Glutamatergic neuron (in vitro differentiated cells): ENCODE measurements at regions not wholly inside any gene's neighbourhood (a gene's known extent, or its start where the extent isn't known, plus 50 kb on each side); places are given as distances from the start of the nearest gene placed in this dataset.
A peak's percentile ranks its signal among the peaks of the same experiment; 100 is the strongest.
"Not testable (repeated sequence)": the region's sequence is repeated elsewhere in the genome, so short reads cannot be mapped to it uniquely, and the experiment has no call there.

ENCODE experiments used
- DNase-seq: peaks from one replicate; pipeline ENCODE4 v3.0.0; 2022
- H3K27ac Mint-ChIP-seq: one replicate; pipeline ENCODE4 v1.8.0; 2020; ENCODE audit warnings: mild to moderate bottlenecking, mixed read lengths, inconsistent platforms; ENCODE audit not compliant: unreplicated experiment
- H3K27me3 Mint-ChIP-seq: one replicate; pipeline ENCODE4 v1.8.0; 2020; ENCODE audit warnings: mild to moderate bottlenecking, moderate library complexity, mixed read lengths, inconsistent platforms; ENCODE audit not compliant: unreplicated experiment
- H3K36me3 Mint-ChIP-seq: one replicate; pipeline ENCODE4 v1.8.0; 2020; ENCODE audit warnings: mild to moderate bottlenecking, mixed read lengths, inconsistent platforms; ENCODE audit not compliant: unreplicated experiment
- H3K4me1 Mint-ChIP-seq: one replicate; pipeline ENCODE4 v1.8.0; 2020; ENCODE audit warnings: mild to moderate bottlenecking, low read depth, mixed read lengths, inconsistent platforms; ENCODE audit not compliant: unreplicated experiment
- H3K4me3 Mint-ChIP-seq: one replicate; pipeline ENCODE4 v1.8.0; 2020; ENCODE audit warnings: mild to moderate bottlenecking, mixed read lengths, inconsistent platforms; ENCODE audit not compliant: unreplicated experiment
- H3K9me3 Mint-ChIP-seq: one replicate; pipeline ENCODE4 v1.8.0; 2020; ENCODE audit warnings: mild to moderate bottlenecking, moderate library complexity, mixed read lengths, inconsistent platforms; ENCODE audit not compliant: unreplicated experiment
- CTCF ChIP-seq: fragments of 200-600 bp; sonication (generic); IDR thresholded peaks from one replicate; pipeline ENCODE4 v1.5.0; 2021; ENCODE audit not compliant: partially characterized antibody, unreplicated experiment

DNA sequence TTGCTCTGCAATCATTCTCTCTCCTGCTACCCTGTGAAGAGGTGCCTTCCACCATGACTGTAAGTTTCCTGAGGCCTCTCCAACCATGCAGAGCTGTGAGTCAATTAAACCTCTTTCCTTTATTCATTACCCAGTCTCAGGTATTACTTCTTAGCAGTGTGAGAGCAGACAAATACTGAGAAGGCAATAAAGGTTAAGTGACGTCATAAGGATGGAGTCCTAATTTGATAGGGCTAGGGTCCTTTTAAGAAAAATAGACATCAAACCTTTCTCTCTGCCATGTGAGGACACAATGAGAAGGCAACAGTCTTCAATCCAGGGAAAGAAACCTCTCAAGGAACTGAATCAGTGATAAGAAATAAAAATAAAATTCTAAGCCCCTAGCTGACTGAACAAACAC is 1262.7 kb downstream of the FAM133A start:
- TF ChIP-seq CTCF = no peak
- no peaks in the 10 kb centered on the region for H3K4me1 Mint-ChIP-seq

DNA sequence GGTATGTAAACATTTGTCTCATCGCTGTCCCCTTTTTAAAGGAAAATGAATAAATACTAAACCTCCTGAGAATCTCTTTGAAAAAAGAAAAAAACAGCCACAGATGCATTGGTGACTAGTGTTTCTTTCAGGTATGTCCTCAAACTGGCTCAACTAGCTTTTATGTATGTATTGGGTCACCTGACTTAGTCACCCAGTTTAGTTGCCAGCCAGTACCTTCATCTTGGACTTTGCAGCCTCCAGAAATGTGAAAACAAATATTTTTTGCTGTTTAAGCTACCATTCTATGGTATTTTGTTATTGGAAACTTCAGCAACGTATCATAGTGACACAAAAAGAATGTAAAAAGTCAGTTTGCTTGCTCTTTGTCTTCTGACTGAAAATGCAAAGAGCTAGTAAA is 1263.5 kb downstream of the FAM133A start:
- H3K27ac Mint-ChIP-seq = no peak overlapping the region
- DNase-seq = no peak
- peaks cover 5% of the 10 kb centered on the region for H3K36me3 Mint-ChIP-seq
- peaks cover 3% of the 10 kb centered on the region for H3K27me3 Mint-ChIP-seq
- H3K4me3 Mint-ChIP-seq = no peak overlapping the region
- H3K4me1 Mint-ChIP-seq = peaks cover 1% of the 10 kb centered on the region
- no peaks in the 10 kb centered on the region for H3K9me3 Mint-ChIP-seq
- no peak for TF ChIP-seq CTCF

More for the DNA sequence above, 1262.7 kb downstream of the FAM133A start:
- Mint-ChIP-seq H3K36me3 (peaks cover 5% of the 10 kb centered on the region), H3K4me3 (no peak overlapping the region), H3K9me3 (no peaks in the 10 kb centered on the region), H3K27me3 (peaks cover 5% of the 10 kb centered on the region), H3K27ac (no peak overlapping the region)
- DNase-seq = no peak

DNA sequence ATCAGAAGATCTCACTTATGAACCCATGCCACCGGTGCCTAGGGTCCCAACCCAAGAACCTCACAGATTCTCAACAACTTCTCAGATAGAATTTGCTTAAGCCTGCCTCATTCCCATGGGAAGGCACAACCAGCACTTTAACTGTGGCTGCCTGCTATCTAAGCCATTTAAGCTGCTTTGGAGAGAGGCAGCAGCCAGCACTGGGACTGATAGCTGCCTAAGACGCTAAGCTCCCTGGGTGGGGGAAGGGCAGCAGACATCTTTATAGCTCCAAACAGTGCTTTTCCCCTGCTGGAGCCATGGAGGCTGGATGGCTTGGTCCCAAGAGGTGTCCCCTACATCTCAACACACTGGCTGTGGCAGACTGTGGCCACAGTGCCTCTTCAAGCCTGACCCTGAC is 1268.6 kb downstream of the FAM133A start:
- no peak overlapping the region for H3K4me3 Mint-ChIP-seq
- peaks cover under 1% of the 10 kb centered on the region for H3K9me3 Mint-ChIP-seq
- peaks cover 1% of the 10 kb centered on the region for H3K4me1 Mint-ChIP-seq
- no peak overlapping the region for H3K27ac Mint-ChIP-seq
- H3K36me3 Mint-ChIP-seq = no peaks in the 10 kb centered on the region
- DNase-seq = peak; percentile 22
- no peak for TF ChIP-seq CTCF
- no peaks in the 10 kb centered on the region for H3K27me3 Mint-ChIP-seq

DNA sequence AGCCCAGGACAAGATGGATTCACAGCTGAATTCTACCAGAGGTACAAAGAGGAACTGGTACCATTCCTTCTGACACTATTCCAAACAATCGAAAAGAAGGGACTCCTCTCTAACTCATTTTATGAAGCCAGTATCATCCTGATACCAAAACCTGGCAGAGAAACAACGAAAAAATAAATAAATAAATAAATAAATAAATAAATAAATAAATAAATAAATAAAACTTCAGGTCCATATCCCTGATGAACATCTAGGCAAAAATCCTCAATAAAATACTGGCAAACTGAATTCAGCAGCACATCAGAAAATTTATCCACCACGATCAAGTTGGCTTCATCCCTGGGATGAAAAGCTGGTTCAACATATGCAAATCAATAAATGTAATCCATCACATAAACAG is 1272.1 kb downstream of the FAM133A start:
- not testable (repeated sequence) for H3K4me1 Mint-ChIP-seq, H3K9me3 Mint-ChIP-seq, H3K27ac Mint-ChIP-seq, H3K27me3 Mint-ChIP-seq, DNase-seq, H3K4me3 Mint-ChIP-seq, H3K36me3 Mint-ChIP-seq

GRCh38 chrX:94961730-94962129 is 1287.7 kb downstream of the FAM133A start:
- Mint-ChIP-seq H3K4me1 (peaks cover 2% of the 10 kb centered on the region), H3K9me3 (no peaks in the 10 kb centered on the region), H3K27me3 (no peaks in the 10 kb centered on the region), H3K4me3 (no peak overlapping the region), H3K27ac (peak overlapping the region; percentile 55), H3K36me3 (no peaks in the 10 kb centered on the region)
- no peak for DNase-seq
- TF ChIP-seq CTCF = no peak

GRCh38 chrX:94977562-94977961 is 1303.6 kb downstream of the FAM133A start:
- H3K36me3 Mint-ChIP-seq = no peaks in the 10 kb centered on the region
- DNase-seq = no peak
- no peak for TF ChIP-seq CTCF
- H3K4me1 Mint-ChIP-seq = no peaks in the 10 kb centered on the region
- H3K4me3 Mint-ChIP-seq = no peak overlapping the region
- no peaks in the 10 kb centered on the region for H3K9me3 Mint-ChIP-seq
- no peak overlapping the region for H3K27ac Mint-ChIP-seq
- H3K27me3 Mint-ChIP-seq = peaks cover 3% of the 10 kb centered on the region
